Tibial nerve (tissue), 4 donors: ENCODE measurements at regions not wholly inside any gene's neighbourhood (a gene's known extent, or its start where the extent isn't known, plus 50 kb on each side); places are given as distances from the start of the nearest gene placed in this dataset.

Experiments used
- DNase-seq, 2 donors: peaks; one replicate each; pipeline ENCODE4 v3.0.0-alpha.2; 2019; ENCODE audit warnings: low spot score in 2 of 2
- H3K27ac ChIP-seq, 4 donors: fragments of 200-600 bp; sonication (generic) in 3 of 4; one replicate each; pipeline ENCODE4 v1.5.1; 2017 to 2019; ENCODE audit warnings: mild to moderate bottlenecking in 1 of 4
- H3K27me3 ChIP-seq, 2 donors: fragments of 200-600 bp; sonication (generic) in 1 of 2; one replicate each; pipeline versions ENCODE4 v1.5.1 to v1.6.0; 2017 to 2019
- H3K36me3 ChIP-seq, 3 donors: fragments of 200-600 bp; sonication (generic); one replicate each; pipeline ENCODE4 v1.5.1; 2018 to 2019
- H3K4me1 ChIP-seq, 4 donors: fragments of 200-600 bp; sonication (generic) in 3 of 4; one replicate each; pipeline ENCODE4 v1.5.1; 2017 to 2019
- H3K4me3 ChIP-seq, 4 donors: fragments of 200-600 bp; sonication (generic) in 3 of 4; one replicate each; pipeline ENCODE4 v1.5.1; 2017 to 2019; ENCODE audit warnings: mild to moderate bottlenecking in 1 of 4, moderate library complexity in 1 of 4
- H3K9me3 ChIP-seq, 4 donors: fragments of 200-600 bp; sonication (generic) in 3 of 4; one replicate each; pipeline ENCODE4 v1.5.1; 2017 to 2019
- CTCF ChIP-seq, 5 experiments: fragments of 200-600 bp in 3 of 5; fragments of 450-650 bp in 2 of 5; sonication (generic) in 3 of 5; IDR thresholded peaks; one replicate each; pipeline ENCODE4 v1.5.1; 2016 to 2019; ENCODE audit warnings: antibody characterized with exemption in 5 of 5, mild to moderate bottlenecking in 3 of 5, moderate library complexity in 2 of 5
- EP300 ChIP-seq, 2 donors: sonication (generic); formaldehyde crosslinking; IDR thresholded peaks; one replicate each; pipeline ENCODE4 v1.6.1; 2017; ENCODE audit warnings: antibody characterized with exemption in 2 of 2, mild to moderate bottlenecking in 1 of 2
- POLR2A ChIP-seq, 2 donors: fragments of 450-650 bp; IDR thresholded peaks; one replicate each; pipeline ENCODE4 v1.6.1; 2017; ENCODE audit warnings: antibody characterized with exemption in 2 of 2, mild to moderate bottlenecking in 2 of 2, moderate library complexity in 2 of 2
- WGBS, 2 donors: methylation state at CpG; one replicate each; pipeline ENCODE4 v1.1.5; 2018; 5-methylcytosine and 5-hydroxymethylcytosine counted together

GRCh38 chr4:163976588-163976987, 482.1 kb downstream of the TMA16 start:
- DNase-seq = no peak
- 72 to 74% methylated on average over 6 of the region's 6 CpGs for WGBS, 2 donors

GRCh38 chr4:163988391-163988790, 493.9 kb downstream of the TMA16 start:
- Histone ChIP-seq H3K4me1 (no peaks in the 10 kb centered on the region), H3K4me3 (no peak overlapping the region), H3K27ac (no peak overlapping the region), H3K9me3 (no peaks in the 10 kb centered on the region), H3K36me3 (no peaks in the 10 kb centered on the region), H3K27me3 (no peaks in the 10 kb centered on the region)
- DNase-seq = no peak
- 79 to 91% methylated on average over 5 of the region's 5 CpGs for WGBS, 2 donors
- TF ChIP-seq EP300 (IDR thresholded peaks at IDR 0.05) (no peak), CTCF (IDR thresholded peaks at IDR 0.05) (no peak), POLR2A (IDR thresholded peaks at IDR 0.05) (no peak)

More at GRCh38 chr4:163976588-163976987, 482.1 kb downstream of the TMA16 start:
- Histone ChIP-seq H3K4me3 (no peak overlapping the region), H3K36me3 (no peaks in the 10 kb centered on the region), H3K27ac (no peak overlapping the region), H3K9me3 (no peaks in the 10 kb centered on the region), H3K4me1 (no peaks in the 10 kb centered on the region), H3K27me3 (no peaks in the 10 kb centered on the region)
- no peak for TF ChIP-seq CTCF (IDR thresholded peaks at IDR 0.05)
- TF ChIP-seq POLR2A (IDR thresholded peaks at IDR 0.05) = no peak
- TF ChIP-seq EP300 (IDR thresholded peaks at IDR 0.05) = no peak

- no peak overlapping the region for H3K27ac ChIP-seq
- H3K4me1 ChIP-seq = no peaks in the 10 kb centered on the region
- no peaks in the 10 kb centered on the region for H3K36me3 ChIP-seq
- DNase-seq = no peak
- WGBS, 2 donors = 42 to 63% methylated on average over 6 of the region's 6 CpGs
- TF ChIP-seq EP300 (IDR thresholded peaks at IDR 0.05) = no peak
- no peak for TF ChIP-seq POLR2A (IDR thresholded peaks at IDR 0.05)
- no peak for TF ChIP-seq CTCF (IDR thresholded peaks at IDR 0.05)
- H3K4me3 ChIP-seq = no peak overlapping the region
- no peaks in the 10 kb centered on the region for H3K9me3 ChIP-seq
- H3K27me3 ChIP-seq = no peaks in the 10 kb centered on the region
Observed at GRCh38 chr4:163988865-163989264, 494.4 kb downstream of the TMA16 start.

- Histone ChIP-seq H3K4me1 (no peaks in the 10 kb centered on the region), H3K27ac (no peak overlapping the region), H3K27me3 (no peaks in the 10 kb centered on the region), H3K36me3 (no peaks in the 10 kb centered on the region), H3K9me3 (no peaks in the 10 kb centered on the region), H3K4me3 (no peak overlapping the region)
- 55 to 61% methylated on average over 3 of the region's 3 CpGs for WGBS, 2 donors
- TF ChIP-seq EP300 (IDR thresholded peaks at IDR 0.05) (no peak), POLR2A (IDR thresholded peaks at IDR 0.05) (no peak), CTCF (IDR thresholded peaks at IDR 0.05) (no peak)
- no peak for DNase-seq
Observed at GRCh38 chr4:163991298-163991865, 496.9 kb downstream of the TMA16 start.

- TF ChIP-seq CTCF (IDR thresholded peaks at IDR 0.05) (no peak), POLR2A (IDR thresholded peaks at IDR 0.05) (no peak), EP300 (IDR thresholded peaks at IDR 0.05) (no peak)
- H3K27me3 ChIP-seq = no peaks in the 10 kb centered on the region
- no peaks in the 10 kb centered on the region for H3K4me1 ChIP-seq
- no peak overlapping the region for H3K27ac ChIP-seq
- H3K36me3 ChIP-seq = no peaks in the 10 kb centered on the region
- peaks cover 0 to 13% (median 2%) of the 10 kb centered on the region in 4 donors for H3K9me3 ChIP-seq
- no peak overlapping the region for H3K4me3 ChIP-seq
- 79 to 88% methylated on average over 1 of the region's 1 CpG for WGBS, 2 donors
- DNase-seq = no peak
Observed at GRCh38 chr4:164009435-164009834, 514.9 kb downstream of the TMA16 start.
